GM23248 (cell line): ENCODE measurements at regions not wholly inside any gene's neighbourhood (a gene's known extent, or its start where the extent isn't known, plus 50 kb on each side); places are given as distances from the start of the nearest gene placed in this dataset.
A peak's percentile ranks its signal among the peaks of the same experiment; 100 is the strongest.

ENCODE experiments used
- DNase-seq: peaks from one replicate; pipeline ENCODE4 v3.0.0-alpha.2; 2015
- H2AFZ ChIP-seq: fragments of 200-600 bp; sonication (generic); 2 replicates; pipeline ENCODE4 v1.6.1; 2016; ENCODE audit warnings: antibody characterized with exemption
- H3F3A ChIP-seq: fragments of 200-600 bp; sonication (generic); 2 replicates; pipeline ENCODE4 v1.6.1; 2016; ENCODE audit warnings: mild to moderate bottlenecking, antibody characterized with exemption, mixed run types; ENCODE audit not compliant: insufficient read depth
- H3K27ac ChIP-seq: fragments of 200-600 bp; sonication (generic); 2 replicates; pipeline ENCODE4 v1.5.1; 2016; ENCODE audit warnings: mild to moderate bottlenecking
- H3K27me3 ChIP-seq: fragments of 200-600 bp; sonication (generic); replicated peaks from 2 replicates; pipeline ENCODE4 v1.6.1; 2016; ENCODE audit warnings: mild to moderate bottlenecking; ENCODE audit not compliant: insufficient read depth
- H3K36me3 ChIP-seq: fragments of 200-600 bp; sonication (generic); 2 replicates; pipeline ENCODE4 v1.6.1; 2016; ENCODE audit warnings: low read depth, mild to moderate bottlenecking
- H3K4me1 ChIP-seq: fragments of 200-600 bp; sonication (generic); 2 replicates; pipeline ENCODE4 v1.6.1; 2016; ENCODE audit warnings: mild to moderate bottlenecking; ENCODE audit not compliant: insufficient read depth
- H3K4me2 ChIP-seq: fragments of 200-600 bp; sonication (generic); one replicate; pipeline ENCODE4 v1.6.1; 2016; ENCODE audit warnings: mild to moderate bottlenecking; ENCODE audit not compliant: unreplicated experiment
- H3K4me3 ChIP-seq: fragments of 200-600 bp; sonication (generic); 2 replicates; pipeline ENCODE4 v1.5.1; 2016; ENCODE audit warnings: mild to moderate bottlenecking
- H3K79me2 ChIP-seq: fragments of 200-600 bp; sonication (generic); 2 replicates; pipeline ENCODE4 v1.6.1; 2016; ENCODE audit warnings: mild to moderate bottlenecking; ENCODE audit not compliant: insufficient read depth
- H3K9ac ChIP-seq: fragments of 200-600 bp; sonication (generic); 2 replicates; pipeline ENCODE4 v1.6.1; 2016; ENCODE audit warnings: mild to moderate bottlenecking
- H3K9me2 ChIP-seq: fragments of 200-600 bp; sonication (generic); 2 replicates; pipeline ENCODE4 v1.6.1; 2016; ENCODE audit warnings: mixed run types, mild to moderate bottlenecking, moderate library complexity; ENCODE audit not compliant: insufficient read depth
- H3K9me3 ChIP-seq: fragments of 200-600 bp; sonication (generic); one replicate; pipeline ENCODE4 v1.6.1; 2017; ENCODE audit warnings: low read depth
- H4K20me1 ChIP-seq: fragments of 200-600 bp; sonication (generic); 2 replicates; pipeline ENCODE4 v1.6.0; 2016; ENCODE audit not compliant: insufficient read depth
- EZH2 ChIP-seq: fragments of 200-600 bp; sonication (generic); IDR thresholded peaks from 2 replicates; pipeline ENCODE4 v1.6.1; 2018; ENCODE audit warnings: antibody characterized with exemption, mild to moderate bottlenecking; ENCODE audit not compliant: insufficient read depth, poor library complexity, severe bottlenecking
- EZH2phosphoT487 ChIP-seq: fragments of 200-600 bp; sonication (generic); IDR thresholded peaks from 2 replicates; pipeline ENCODE4 v1.6.1; 2018; ENCODE audit warnings: antibody characterized with exemption, moderate library complexity, mild to moderate bottlenecking, low read depth; ENCODE audit not compliant: insufficient read depth
- WGBS, 2 experiments: methylation state at CpG; one replicate each; pipeline ENCODE4 v1.1.6; 2015 to 2017; ENCODE audit warnings: low lambda C conversion rate in 2 of 2, low coverage in 1 of 2; ENCODE audit errors: missing lambda C conversion rate in 2 of 2; 5-methylcytosine and 5-hydroxymethylcytosine counted together
- in situ Hi-C: fragments of 300-500 bp; cut with MboI; formaldehyde crosslinking; loops from 2 replicates; pipeline ENCODE4 v1.15.0; 2020

- Histone ChIP-seq H3K4me1 (no peaks in the 10 kb centered on the region), H3K9me3 (no peaks in the 10 kb centered on the region), H3F3A (0 out of 2 replicates have a peak, but pooled peaks cover 5% of the 10 kb centered on the region), H3K36me3 (no peaks in the 10 kb centered on the region), H4K20me1 (no peaks in the 10 kb centered on the region), H3K79me2 (no peaks in the 10 kb centered on the region), H2AFZ (peak overlapping the region; percentile 49; the same call in 1 of the 2 replicates), H3K4me2 (no peak overlapping the region), H3K27me3 (no peaks in the 10 kb centered on the region), H3K27ac (no peak overlapping the region), H3K9me2 (no peaks in the 10 kb centered on the region), H3K4me3 (no peak overlapping the region), H3K9ac (no peak overlapping the region)
- TF ChIP-seq EZH2phosphoT487 (no peak), EZH2 (no peak)
- no peak for DNase-seq
- 83 to 84% methylated on average over 3 of the region's 3 CpGs for WGBS, 2 experiments
- in situ Hi-C loops: no loop called here
Measured at GRCh38 chr6:30798494-30798893, 54.1 kb upstream of the IER3 start.

- Histone ChIP-seq H3K27me3 (no peaks in the 10 kb centered on the region), H2AFZ (no peak overlapping the region), H3K9me3 (no peaks in the 10 kb centered on the region), H3K9me2 (no peaks in the 10 kb centered on the region), H3K79me2 (no peaks in the 10 kb centered on the region), H3K27ac (no peak overlapping the region), H3K4me3 (no peak overlapping the region), H3K36me3 (no peaks in the 10 kb centered on the region), H3F3A (0 out of 2 replicates have a peak, but pooled peaks cover 7% of the 10 kb centered on the region), H3K4me1 (no peaks in the 10 kb centered on the region), H3K4me2 (no peak overlapping the region), H4K20me1 (no peaks in the 10 kb centered on the region), H3K9ac (no peak overlapping the region)
- no peak for DNase-seq
- TF ChIP-seq EZH2 (no peak), EZH2phosphoT487 (no peak)
- in situ Hi-C loops: no loop called here
- WGBS, 2 experiments: 93% methylated on average over 3 of the region's 3 CpGs
Measured at GRCh38 chr6:30795549-30796293, 51.4 kb upstream of the IER3 start.
